HG02943 (cell line): ENCODE measurements at regions not wholly inside any gene's neighbourhood (a gene's known extent, or its start where the extent isn't known, plus 50 kb on each side); places are given as distances from the start of the nearest gene placed in this dataset.

ENCODE experiments used
- ATAC-seq: cut with Tn5 transposase; IDR thresholded peaks from one replicate; pipeline ENCODE4 v1.9.1; 2021; ENCODE audit warnings: mild to moderate bottlenecking, low read depth, moderate library complexity; ENCODE audit not compliant: unreplicated experiment

GRCh38 chr5:124342584-124342983 lies 403.9 kb downstream of the ZNF608 start:
- no peak for ATAC-seq

GRCh38 chr5:124342027-124342471 lies 404.4 kb downstream of the ZNF608 start:
- no peak for ATAC-seq

- ATAC-seq, result no peak
Observed at GRCh38 chr5:124341066-124341858, 405.2 kb downstream of the ZNF608 start.

- no peak for ATAC-seq
Observed at GRCh38 chr5:124337996-124338395, 408.4 kb downstream of the ZNF608 start.

- no peak for ATAC-seq
Observed at GRCh38 chr5:124333298-124333979, 413.0 kb downstream of the ZNF608 start.

- ATAC-seq, result no peak
Observed at GRCh38 chr5:124332273-124332672, 414.2 kb downstream of the ZNF608 start.

- no peak for ATAC-seq
Observed at GRCh38 chr5:124330595-124331220, 415.7 kb downstream of the ZNF608 start.

- no peak for ATAC-seq
Observed at GRCh38 chr5:124328201-124328600, 418.2 kb downstream of the ZNF608 start.

GRCh38 chr5:124318661-124319060 lies 427.8 kb downstream of the ZNF608 start:
- no peak for ATAC-seq

GRCh38 chr5:124317451-124317850 lies 429.0 kb downstream of the ZNF608 start:
- ATAC-seq, result no peak

GRCh38 chr5:124315741-124316415 lies 430.6 kb downstream of the ZNF608 start:
- no peak for ATAC-seq

GRCh38 chr5:124310453-124310852 lies 436.0 kb downstream of the ZNF608 start:
- ATAC-seq, result no peak

- ATAC-seq, result no peak
Observed at GRCh38 chr5:124309241-124309980, 437.0 kb downstream of the ZNF608 start.

GRCh38 chr5:124303366-124303765 lies 443.1 kb downstream of the ZNF608 start:
- ATAC-seq, result no peak

GRCh38 chr5:124302533-124302932 lies 443.9 kb downstream of the ZNF608 start:
- ATAC-seq, result no peak

- ATAC-seq, result no peak
Observed at GRCh38 chr5:124301850-124302249, 444.6 kb downstream of the ZNF608 start.

GRCh38 chr5:124300815-124301621 lies 445.4 kb downstream of the ZNF608 start:
- ATAC-seq, result no peak

GRCh38 chr5:124297826-124298225 lies 448.6 kb downstream of the ZNF608 start:
- ATAC-seq, result no peak

GRCh38 chr5:124292322-124292855 lies 454.1 kb downstream of the ZNF608 start:
- no peak for ATAC-seq
